ENCODE measurements at regions not wholly inside any gene's neighbourhood (a gene's known extent, or its start where the extent isn't known, plus 50 kb on each side); places are given as distances from the start of the nearest gene placed in this dataset.

DNA sequence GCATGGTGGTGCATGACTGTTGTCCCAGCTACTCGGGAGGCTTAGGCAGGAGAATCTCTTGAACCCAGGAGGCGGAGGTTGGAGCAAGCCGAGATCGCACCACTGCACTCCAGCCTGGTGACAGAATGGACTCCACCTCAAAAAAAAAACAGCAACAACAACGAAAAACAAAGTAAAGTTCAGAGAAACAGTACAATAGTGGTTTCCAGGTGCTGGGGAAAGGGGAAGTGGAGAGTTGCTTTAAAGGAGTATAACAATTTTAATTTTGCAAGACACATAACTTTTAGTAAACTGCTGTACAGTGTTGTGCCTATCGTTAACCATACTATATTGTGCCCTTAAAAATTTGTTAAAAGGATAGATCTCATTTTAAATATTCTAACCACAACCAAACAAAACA, 662.7 kb upstream of the POT1 start:
- DNase-seq: no peak
- Histone ChIP-seq H3K27ac (no peak overlapping the region), H3K9me3 (replicated peaks in 1 of 3) (no peaks in the 10 kb centered on the region), H3K4me3 (no peak overlapping the region), H3K4me1 (replicated peaks in 1 of 2) (no peaks in the 10 kb centered on the region), H3K27me3 (no peaks in the 10 kb centered on the region), H3K36me3 (replicated peaks in 1 of 2) (no peaks in the 10 kb centered on the region)
- TF ChIP-seq CTCF (IDR thresholded peaks at IDR 0.05): no peak
- no peak for TF ChIP-seq POLR2A (IDR thresholded peaks at IDR 0.05)
- 65 to 79% (median 77%) methylated on average over 6 of the region's 6 CpGs for WGBS, 4 donors
- intact Hi-C loops (cut with DNase I): no loop called here

DNA sequence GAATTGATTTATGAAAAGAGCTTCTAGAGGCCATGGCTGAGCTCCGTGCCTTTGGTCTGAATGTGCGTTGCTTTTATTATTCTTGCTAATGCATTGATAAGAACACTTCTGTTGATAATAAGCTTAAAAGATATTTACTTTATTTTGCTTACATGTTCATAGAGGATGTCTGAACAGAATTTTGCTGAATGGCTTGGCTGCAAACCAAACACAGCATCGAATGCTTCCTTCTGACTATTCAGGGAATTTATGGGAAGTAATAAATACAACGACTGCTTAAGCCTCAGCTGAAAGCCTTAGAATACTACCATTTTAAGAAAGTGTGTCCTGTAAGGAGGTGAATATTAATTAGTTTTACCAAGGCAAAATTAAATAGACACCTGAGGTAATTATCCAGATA, 643.5 kb upstream of the POT1 start:
- Histone ChIP-seq H3K27me3 (no peaks in the 10 kb centered on the region), H3K4me1 (replicated peaks in 1 of 2) (no peaks in the 10 kb centered on the region), H3K27ac (no peak overlapping the region), H3K9me3 (replicated peaks in 1 of 3) (no peaks in the 10 kb centered on the region), H3K4me3 (no peak overlapping the region), H3K36me3 (replicated peaks in 1 of 2) (no peaks in the 10 kb centered on the region)
- no peak for TF ChIP-seq CTCF (IDR thresholded peaks at IDR 0.05)
- TF ChIP-seq POLR2A (IDR thresholded peaks at IDR 0.05): no peak
- intact Hi-C loops (cut with DNase I): no loop called here
- DNase-seq: no peak
- WGBS, 4 donors: 32 to 44% (median 39%) methylated on average over 4 of the region's 4 CpGs

- intact Hi-C loops (cut with DNase I): no loop called here
- 57 to 90% (median 70%) methylated on average over 1 of the region's 1 CpG for WGBS, 4 donors
- H3K27ac ChIP-seq: no peak overlapping the region
Observed at GRCh38 chr7:125572414-125572813, 642.8 kb upstream of the POT1 start.

GRCh38 chr7:125568799-125569198, 639.2 kb upstream of the POT1 start:
- Histone ChIP-seq H3K27ac (no peak overlapping the region), H3K9me3 (replicated peaks in 1 of 3) (no peaks in the 10 kb centered on the region), H3K4me1 (replicated peaks in 1 of 2) (no peaks in the 10 kb centered on the region), H3K27me3 (no peaks in the 10 kb centered on the region), H3K36me3 (replicated peaks in 1 of 2) (no peaks in the 10 kb centered on the region), H3K4me3 (no peak overlapping the region)
- 79 to 85% (median 81%) methylated on average over 4 of the region's 4 CpGs for WGBS, 4 donors
- intact Hi-C loops (cut with DNase I): no loop called here
- TF ChIP-seq CTCF (IDR thresholded peaks at IDR 0.05) (no peak), POLR2A (IDR thresholded peaks at IDR 0.05) (no peak)
- DNase-seq: no peak

More at GRCh38 chr7:125572414-125572813, 642.8 kb upstream of the POT1 start:
- Histone ChIP-seq H3K4me3 (no peak overlapping the region), H3K27me3 (no peaks in the 10 kb centered on the region), H3K36me3 (replicated peaks in 1 of 2) (no peaks in the 10 kb centered on the region), H3K4me1 (replicated peaks in 1 of 2) (no peaks in the 10 kb centered on the region), H3K9me3 (replicated peaks in 1 of 3) (no peaks in the 10 kb centered on the region)
- DNase-seq: no peak
- TF ChIP-seq CTCF (IDR thresholded peaks at IDR 0.05) (no peak), POLR2A (IDR thresholded peaks at IDR 0.05) (no peak)

Data from adrenal gland (tissue), 9 donors.